ENCODE measurements at regions not wholly inside any gene's neighbourhood (a gene's known extent, or its start where the extent isn't known, plus 50 kb on each side); places are given as distances from the start of the nearest gene placed in this dataset.

- Histone ChIP-seq H3K9me2 (ENCODE audit: insufficient read depth) (no peaks in the 10 kb centered on the region), H4K20me1 (ENCODE audit: insufficient read depth) (no peaks in the 10 kb centered on the region), H3K79me2 (ENCODE audit: insufficient read depth, low read length) (no peaks in the 10 kb centered on the region), H3K27ac (ENCODE audit: low read depth, low read length) (no peak overlapping the region), H3K9me3 (ENCODE audit: control insufficient read depth in 1 of 2, insufficient read depth in 1 of 2, low read depth in 1 of 2, low read length in 2 of 2) (no peaks in the 10 kb centered on the region), H3K4me3 (replicated peaks in 1 of 2; ENCODE audit: low read depth in 1 of 2, low read length in 2 of 2) (no peak overlapping the region), H3K4me1 (ENCODE audit: control insufficient read depth in 1 of 2, insufficient read depth in 2 of 2, low read length in 2 of 2) (no peaks in the 10 kb centered on the region), H2AFZ (ENCODE audit: low read depth, low read length, poor library complexity, severe bottlenecking) (no peak overlapping the region), H3K27me3 (ENCODE audit: insufficient read depth, low read length) (no peaks in the 10 kb centered on the region), H3K9ac (ENCODE audit: low read length) (no peak overlapping the region), H3K36me3 (ENCODE audit: control insufficient read depth in 1 of 2, insufficient read depth in 2 of 2, low read length in 2 of 2) (no peaks in the 10 kb centered on the region), H3K4me2 (ENCODE audit: low read length) (no peak overlapping the region)
- BruUV-seq (replicated peaks), result no TSS peak
- TF ChIP-seq, protein P1, sequence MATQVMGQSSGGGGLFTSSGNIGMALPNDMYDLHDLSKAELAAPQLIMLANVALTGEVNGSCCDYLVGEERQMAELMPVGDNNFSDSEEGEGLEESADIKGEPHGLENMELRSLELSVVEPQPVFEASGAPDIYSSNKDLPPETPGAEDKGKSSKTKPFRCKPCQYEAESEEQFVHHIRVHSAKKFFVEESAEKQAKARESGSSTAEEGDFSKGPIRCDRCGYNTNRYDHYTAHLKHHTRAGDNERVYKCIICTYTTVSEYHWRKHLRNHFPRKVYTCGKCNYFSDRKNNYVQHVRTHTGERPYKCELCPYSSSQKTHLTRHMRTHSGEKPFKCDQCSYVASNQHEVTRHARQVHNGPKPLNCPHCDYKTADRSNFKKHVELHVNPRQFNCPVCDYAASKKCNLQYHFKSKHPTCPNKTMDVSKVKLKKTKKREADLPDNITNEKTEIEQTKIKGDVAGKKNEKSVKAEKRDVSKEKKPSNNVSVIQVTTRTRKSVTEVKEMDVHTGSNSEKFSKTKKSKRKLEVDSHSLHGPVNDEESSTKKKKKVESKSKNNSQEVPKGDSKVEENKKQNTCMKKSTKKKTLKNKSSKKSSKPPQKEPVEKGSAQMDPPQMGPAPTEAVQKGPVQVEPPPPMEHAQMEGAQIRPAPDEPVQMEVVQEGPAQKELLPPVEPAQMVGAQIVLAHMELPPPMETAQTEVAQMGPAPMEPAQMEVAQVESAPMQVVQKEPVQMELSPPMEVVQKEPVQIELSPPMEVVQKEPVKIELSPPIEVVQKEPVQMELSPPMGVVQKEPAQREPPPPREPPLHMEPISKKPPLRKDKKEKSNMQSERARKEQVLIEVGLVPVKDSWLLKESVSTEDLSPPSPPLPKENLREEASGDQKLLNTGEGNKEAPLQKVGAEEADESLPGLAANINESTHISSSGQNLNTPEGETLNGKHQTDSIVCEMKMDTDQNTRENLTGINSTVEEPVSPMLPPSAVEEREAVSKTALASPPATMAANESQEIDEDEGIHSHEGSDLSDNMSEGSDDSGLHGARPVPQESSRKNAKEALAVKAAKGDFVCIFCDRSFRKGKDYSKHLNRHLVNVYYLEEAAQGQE (IDR thresholded peaks at IDR 0.05; ENCODE audit: low read depth), result no peak
- TF ChIP-seq MAX (IDR thresholded peaks at IDR 0.05), result no peak
- TF ChIP-seq ZFX (IDR thresholded peaks at IDR 0.05), result no peak
- TF ChIP-seq RAD21 (IDR thresholded peaks at IDR 0.05; ENCODE audit: low read depth), result no peak
- no peak for TF ChIP-seq CEBPB (IDR thresholded peaks at IDR 0.05; ENCODE audit: low read depth)
- TF ChIP-seq EGR1 (IDR thresholded peaks at IDR 0.05; ENCODE audit: low read depth), result no peak
- TF ChIP-seq FOSL1 (IDR thresholded peaks at IDR 0.05; ENCODE audit: low read depth), result no peak
- TF ChIP-seq ZNF274 (IDR thresholded peaks at IDR 0.05; ENCODE audit: low read depth, low read length), result no peak
- no peak for TF ChIP-seq SIN3A (IDR thresholded peaks at IDR 0.05; ENCODE audit: low read depth)
- TF ChIP-seq ATF3 (IDR thresholded peaks at IDR 0.05), result no peak
- intact Hi-C loops (cut with micrococcal nuclease), result no loop called here
- DNase-seq (ENCODE audit: low read depth, low spot score) (no peak), ATAC-seq (no peak)
- CTCF ChIA-PET, result no interaction called here
- POLR2A ChIA-PET, result no interaction called here
- RAD21 ChIA-PET (ENCODE audit: low non-redundant PET in 1 of 2, low total read pairs in 2 of 2, uncharacterized antibody in 2 of 2, unreplicated experiment in 2 of 2), result no interaction called here
Measured at GRCh38 chr4:132063829-132064228, 1085.3 kb upstream of the PCDH10 start.
